ENCODE measurements at regions not wholly inside any gene's neighbourhood (a gene's known extent, or its start where the extent isn't known, plus 50 kb on each side); places are given as distances from the start of the nearest gene placed in this dataset.
A peak's percentile ranks its signal among the peaks of the same experiment; 100 is the strongest.

DNA sequence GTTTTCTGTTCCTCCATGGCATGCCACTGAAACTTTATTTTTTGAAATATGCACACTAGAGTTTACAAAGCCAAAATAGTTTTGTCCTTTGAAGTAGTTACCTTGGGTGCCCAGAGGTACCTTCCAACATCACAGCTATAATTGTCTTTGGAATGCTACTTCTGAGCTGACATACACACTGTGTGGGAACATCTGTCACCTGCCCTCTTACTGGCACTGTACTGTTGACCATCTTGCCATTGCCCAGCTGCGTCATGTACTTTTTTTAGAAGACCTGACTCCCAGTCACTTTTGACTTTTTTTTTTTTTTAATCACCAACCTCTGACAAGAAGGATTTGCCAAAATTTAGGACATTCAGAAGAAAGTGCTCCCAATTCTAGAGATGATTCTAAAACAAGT lies 200.5 kb upstream of the CXorf66 start:
- Histone ChIP-seq H3K27ac (no peak overlapping the region), H3K36me3 (replicated peaks) (no peaks in the 10 kb centered on the region), H3K4me3 (ENCODE audit: low read depth, low read length) (no peak overlapping the region), H3K27me3 (replicated peaks) (no peaks in the 10 kb centered on the region)
- in situ Hi-C loops (cut with HindIII; ENCODE audit: low pct_ligation_motif_present, low sequenced_read_pairs) = no loop called here
- TF ChIP-seq, protein P1, sequence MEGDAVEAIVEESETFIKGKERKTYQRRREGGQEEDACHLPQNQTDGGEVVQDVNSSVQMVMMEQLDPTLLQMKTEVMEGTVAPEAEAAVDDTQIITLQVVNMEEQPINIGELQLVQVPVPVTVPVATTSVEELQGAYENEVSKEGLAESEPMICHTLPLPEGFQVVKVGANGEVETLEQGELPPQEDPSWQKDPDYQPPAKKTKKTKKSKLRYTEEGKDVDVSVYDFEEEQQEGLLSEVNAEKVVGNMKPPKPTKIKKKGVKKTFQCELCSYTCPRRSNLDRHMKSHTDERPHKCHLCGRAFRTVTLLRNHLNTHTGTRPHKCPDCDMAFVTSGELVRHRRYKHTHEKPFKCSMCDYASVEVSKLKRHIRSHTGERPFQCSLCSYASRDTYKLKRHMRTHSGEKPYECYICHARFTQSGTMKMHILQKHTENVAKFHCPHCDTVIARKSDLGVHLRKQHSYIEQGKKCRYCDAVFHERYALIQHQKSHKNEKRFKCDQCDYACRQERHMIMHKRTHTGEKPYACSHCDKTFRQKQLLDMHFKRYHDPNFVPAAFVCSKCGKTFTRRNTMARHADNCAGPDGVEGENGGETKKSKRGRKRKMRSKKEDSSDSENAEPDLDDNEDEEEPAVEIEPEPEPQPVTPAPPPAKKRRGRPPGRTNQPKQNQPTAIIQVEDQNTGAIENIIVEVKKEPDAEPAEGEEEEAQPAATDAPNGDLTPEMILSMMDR (IDR thresholded peaks at IDR 0.05; ENCODE audit: low read depth, low read length, missing control alignments) = no peak
- no peak for DNase-seq

DNA sequence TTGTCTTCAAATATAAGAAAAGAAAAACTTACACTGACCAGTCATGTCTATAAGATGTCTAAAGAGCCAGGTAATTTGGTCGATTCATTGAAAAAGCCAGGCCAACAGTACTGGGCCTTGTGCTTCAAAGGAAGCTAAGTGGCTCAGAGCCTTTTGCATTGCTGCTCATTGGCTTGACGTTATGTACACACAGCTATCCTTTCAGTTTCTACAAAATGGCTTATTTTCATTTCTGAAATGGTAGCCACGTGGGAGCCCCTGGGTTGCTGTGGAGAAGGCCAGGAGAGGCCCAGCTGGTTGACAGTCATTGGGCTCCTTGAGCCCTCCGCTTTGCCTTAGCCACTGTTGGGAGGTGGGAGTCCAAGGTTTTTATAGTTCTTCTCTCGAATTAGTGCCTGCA lies 199.1 kb upstream of the CXorf66 start:
- no peak overlapping the region for H3K4me3 ChIP-seq (ENCODE audit: low read depth, low read length)
- in situ Hi-C loops (cut with HindIII; ENCODE audit: low pct_ligation_motif_present, low sequenced_read_pairs) = no loop called here
- H3K27me3 ChIP-seq (replicated peaks) = no peaks in the 10 kb centered on the region
- DNase-seq = no peak
- H3K36me3 ChIP-seq (replicated peaks) = no peaks in the 10 kb centered on the region
- TF ChIP-seq, protein P1 (IDR thresholded peaks at IDR 0.05; ENCODE audit: low read depth, low read length, missing control alignments) = no peak
- H3K27ac ChIP-seq = no peak overlapping the region

DNA sequence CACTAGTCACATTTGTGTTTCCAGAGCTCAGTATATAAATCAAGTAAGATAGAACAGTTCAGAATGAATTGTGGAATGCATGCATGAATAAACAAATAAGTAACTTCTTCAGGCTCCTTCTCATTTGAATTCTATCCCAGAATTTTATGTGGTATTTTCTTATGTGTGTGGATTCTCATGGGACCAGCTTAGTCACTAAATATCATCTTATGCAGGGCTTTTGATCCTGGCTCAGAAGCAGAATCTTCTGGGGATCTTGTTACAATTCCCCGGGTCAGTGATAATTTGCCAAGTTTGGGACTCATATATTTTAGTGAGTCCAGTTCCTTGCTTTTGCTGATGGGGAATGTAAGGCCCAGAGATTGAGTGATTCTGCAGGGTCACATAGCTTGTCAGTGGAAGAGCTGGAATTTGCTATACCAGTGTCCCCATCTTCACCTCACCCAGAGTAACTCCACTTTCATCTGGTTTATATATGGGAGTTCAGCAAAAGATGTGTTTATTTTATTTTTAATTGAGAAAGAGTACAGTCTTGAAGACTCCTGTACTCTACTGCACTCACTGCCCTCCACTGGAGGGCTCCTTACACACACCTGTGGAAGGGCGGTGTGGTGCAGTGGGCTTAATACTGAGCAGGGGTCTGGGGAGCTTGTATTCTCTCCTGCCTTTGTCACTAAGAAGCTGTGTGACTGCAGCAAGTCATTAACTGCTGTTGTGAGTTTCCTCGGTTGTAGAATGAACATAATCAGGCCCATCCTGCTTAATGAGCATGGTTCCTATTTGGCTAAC lies 198.2 kb upstream of the CXorf66 start:
- TF ChIP-seq, protein P1 (IDR thresholded peaks at IDR 0.05; ENCODE audit: low read depth, low read length, missing control alignments) = no peak
- H3K27me3 ChIP-seq (replicated peaks) = no peaks in the 10 kb centered on the region
- DNase-seq = no peak

DNA sequence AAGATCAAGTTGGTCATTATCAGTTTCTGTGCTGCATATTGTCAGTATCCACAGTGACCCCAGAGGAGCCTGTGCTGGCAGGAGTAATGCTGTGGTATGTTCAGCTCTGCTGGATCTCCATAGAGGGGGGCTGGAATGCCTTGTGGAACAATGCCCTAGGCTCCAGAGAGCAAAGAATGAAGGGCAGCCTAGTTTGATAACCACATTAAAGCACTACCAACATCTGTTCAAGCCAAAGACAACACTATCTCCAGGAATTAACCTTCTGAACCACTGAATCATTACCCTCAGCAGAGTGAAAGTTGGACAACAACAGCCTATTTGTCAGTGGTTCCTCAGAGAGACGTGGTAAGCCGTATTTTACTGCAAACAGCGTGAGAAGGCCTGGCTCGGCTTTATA lies 192.3 kb upstream of the CXorf66 start:
- DNase-seq = peak; percentile 1

More for the DNA sequence above, 198.2 kb upstream of the CXorf66 start:
- no peaks in the 10 kb centered on the region for H3K36me3 ChIP-seq (replicated peaks)
- in situ Hi-C loops (cut with HindIII; ENCODE audit: low pct_ligation_motif_present, low sequenced_read_pairs) = no loop called here
- no peak overlapping the region for H3K4me3 ChIP-seq (ENCODE audit: low read depth, low read length)
- no peak overlapping the region for H3K27ac ChIP-seq

DNA sequence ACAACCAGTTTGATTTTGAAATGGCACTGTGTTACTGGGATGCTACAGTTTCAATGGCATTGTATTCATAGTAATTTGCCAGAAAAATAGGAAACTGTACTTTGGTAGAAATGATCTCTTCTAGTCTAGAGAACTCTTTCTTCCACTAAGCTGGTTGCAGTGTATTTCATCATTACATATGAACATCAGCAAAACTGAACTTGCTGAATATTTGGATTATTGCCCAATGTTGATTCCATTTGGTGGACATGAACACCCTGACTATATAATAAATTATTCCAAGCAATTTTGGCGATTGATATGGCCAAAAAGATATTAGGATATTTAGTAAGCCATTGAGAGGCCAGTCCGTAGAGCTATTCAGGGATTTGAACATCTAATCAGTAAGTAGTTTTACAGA lies 191.8 kb upstream of the CXorf66 start:
- no peaks in the 10 kb centered on the region for H3K36me3 ChIP-seq (replicated peaks)
- no peak overlapping the region for H3K27ac ChIP-seq
- no peak overlapping the region for H3K4me3 ChIP-seq (ENCODE audit: low read depth, low read length)
- TF ChIP-seq, protein P1 (IDR thresholded peaks at IDR 0.05; ENCODE audit: low read depth, low read length, missing control alignments) = no peak
- in situ Hi-C loops (cut with HindIII; ENCODE audit: low pct_ligation_motif_present, low sequenced_read_pairs) = no loop called here
- no peaks in the 10 kb centered on the region for H3K27me3 ChIP-seq (replicated peaks)
- DNase-seq = no peak

More for the DNA sequence above, 192.3 kb upstream of the CXorf66 start:
- Histone ChIP-seq H3K36me3 (replicated peaks) (no peaks in the 10 kb centered on the region), H3K27me3 (replicated peaks) (no peaks in the 10 kb centered on the region), H3K4me3 (ENCODE audit: low read depth, low read length) (no peak overlapping the region), H3K27ac (no peak overlapping the region)
- TF ChIP-seq, protein P1 (IDR thresholded peaks at IDR 0.05; ENCODE audit: low read depth, low read length, missing control alignments) = no peak
- in situ Hi-C loops (cut with HindIII; ENCODE audit: low pct_ligation_motif_present, low sequenced_read_pairs) = no loop called here

DNA sequence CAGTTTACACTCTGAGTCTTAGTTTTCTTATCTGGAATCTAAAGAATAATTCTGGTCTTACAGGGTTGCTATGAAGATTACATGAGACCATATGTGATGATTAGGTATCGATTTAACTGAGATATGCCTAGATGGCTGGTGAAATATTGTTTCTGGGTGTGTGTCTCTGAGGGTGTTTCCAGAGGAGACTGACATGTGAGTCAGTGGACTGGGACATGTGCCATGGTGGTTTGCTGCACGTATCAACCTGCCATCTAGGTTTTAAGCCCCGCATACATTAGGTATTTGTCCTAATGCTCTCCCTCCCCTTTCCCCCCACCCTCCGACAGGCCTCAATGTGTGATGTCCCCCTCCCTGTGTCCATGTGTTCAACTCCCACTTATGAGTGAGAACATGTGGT lies 186.0 kb upstream of the CXorf66 start:
- DNase-seq = no peak
- in situ Hi-C loops (cut with HindIII; ENCODE audit: low pct_ligation_motif_present, low sequenced_read_pairs) = no loop called here
- Histone ChIP-seq H3K27ac (no peak overlapping the region), H3K36me3 (replicated peaks) (no peaks in the 10 kb centered on the region), H3K27me3 (replicated peaks) (no peaks in the 10 kb centered on the region), H3K4me3 (ENCODE audit: low read depth, low read length) (no peak overlapping the region)
- TF ChIP-seq, protein P1 (IDR thresholded peaks at IDR 0.05; ENCODE audit: low read depth, low read length, missing control alignments) = no peak
